Body of pancreas (tissue), 4 donors: ENCODE measurements at regions not wholly inside any gene's neighbourhood (a gene's known extent, or its start where the extent isn't known, plus 50 kb on each side); places are given as distances from the start of the nearest gene placed in this dataset.

Experiments used
- POLR2A ChIP-seq, 3 donors: fragments of 450-650 bp; IDR thresholded peaks; one replicate each; pipeline ENCODE4 v1.6.1; 2016; ENCODE audit warnings: antibody characterized with exemption in 3 of 3, mild to moderate bottlenecking in 2 of 3
- TF ChIP-seq, protein P1 (sequence below), 7 experiments: fragments of 450-650 bp in 4 of 7; fragments of 200-600 bp in 3 of 7; sonication (generic) in 3 of 7; IDR thresholded peaks; one replicate each; pipeline ENCODE4 v1.5.1; 2016 to 2019; ENCODE audit warnings: antibody characterized with exemption in 7 of 7

DNA sequence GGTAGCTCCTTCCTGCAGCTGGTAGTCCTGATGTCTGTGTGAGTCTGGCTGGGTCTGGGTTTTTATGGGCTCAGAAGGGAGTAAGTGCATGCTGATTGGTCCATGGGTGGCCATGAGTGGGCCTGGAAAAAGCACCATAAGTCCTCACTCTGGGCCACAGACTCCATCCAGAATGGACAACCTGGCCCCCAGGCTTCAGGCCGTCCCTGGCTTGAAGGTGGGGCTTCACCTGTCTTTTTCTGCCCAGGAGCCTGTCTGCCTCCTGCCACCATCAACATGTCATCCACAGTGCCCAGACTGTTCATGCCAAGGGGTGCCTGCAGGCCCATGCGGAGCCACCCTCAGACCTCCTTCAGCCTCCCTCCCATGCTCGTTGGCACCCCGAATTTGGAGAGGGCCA lies 620.0 kb downstream of the RAPGEF2 start:
- TF ChIP-seq, protein P1, sequence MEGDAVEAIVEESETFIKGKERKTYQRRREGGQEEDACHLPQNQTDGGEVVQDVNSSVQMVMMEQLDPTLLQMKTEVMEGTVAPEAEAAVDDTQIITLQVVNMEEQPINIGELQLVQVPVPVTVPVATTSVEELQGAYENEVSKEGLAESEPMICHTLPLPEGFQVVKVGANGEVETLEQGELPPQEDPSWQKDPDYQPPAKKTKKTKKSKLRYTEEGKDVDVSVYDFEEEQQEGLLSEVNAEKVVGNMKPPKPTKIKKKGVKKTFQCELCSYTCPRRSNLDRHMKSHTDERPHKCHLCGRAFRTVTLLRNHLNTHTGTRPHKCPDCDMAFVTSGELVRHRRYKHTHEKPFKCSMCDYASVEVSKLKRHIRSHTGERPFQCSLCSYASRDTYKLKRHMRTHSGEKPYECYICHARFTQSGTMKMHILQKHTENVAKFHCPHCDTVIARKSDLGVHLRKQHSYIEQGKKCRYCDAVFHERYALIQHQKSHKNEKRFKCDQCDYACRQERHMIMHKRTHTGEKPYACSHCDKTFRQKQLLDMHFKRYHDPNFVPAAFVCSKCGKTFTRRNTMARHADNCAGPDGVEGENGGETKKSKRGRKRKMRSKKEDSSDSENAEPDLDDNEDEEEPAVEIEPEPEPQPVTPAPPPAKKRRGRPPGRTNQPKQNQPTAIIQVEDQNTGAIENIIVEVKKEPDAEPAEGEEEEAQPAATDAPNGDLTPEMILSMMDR (IDR thresholded peaks at IDR 0.05), result no peak
- TF ChIP-seq POLR2A (IDR thresholded peaks at IDR 0.05), result no peak
